MV-4-11 (cell line): ENCODE measurements at regions not wholly inside any gene's neighbourhood (a gene's known extent, or its start where the extent isn't known, plus 50 kb on each side); places are given as distances from the start of the nearest gene placed in this dataset.
"Not testable (repeated sequence)": the region's sequence is repeated elsewhere in the genome, so short reads cannot be mapped to it uniquely, and the experiment has no call there.

Source experiments
- DNase-seq: peaks from one replicate; lab custom pipeline; 2025; lab: John Stamatoyannopoulos, UW

GRCh38 chr1:190679044-190679443 lies 201.4 kb upstream of the BRINP3 start:
- DNase-seq: no peak

DNA sequence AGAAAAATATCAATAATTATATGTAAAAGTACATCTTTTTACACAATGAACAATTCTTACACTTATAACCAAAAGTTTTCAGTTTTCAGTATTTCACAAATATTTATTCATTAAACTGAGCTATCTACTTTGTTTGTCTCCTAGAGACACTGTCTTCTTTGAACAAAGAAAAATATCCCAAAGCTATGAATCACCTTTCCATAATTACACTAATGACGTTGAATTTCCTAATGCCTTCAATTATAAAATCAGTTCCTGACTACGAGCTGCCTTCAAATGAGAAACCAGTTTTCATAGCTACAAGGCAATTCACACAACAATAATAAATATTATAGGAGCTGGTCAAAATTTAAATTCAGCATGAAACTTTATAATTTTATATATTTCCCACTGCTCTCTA lies 201.8 kb upstream of the BRINP3 start:
- DNase-seq: no peak

DNA sequence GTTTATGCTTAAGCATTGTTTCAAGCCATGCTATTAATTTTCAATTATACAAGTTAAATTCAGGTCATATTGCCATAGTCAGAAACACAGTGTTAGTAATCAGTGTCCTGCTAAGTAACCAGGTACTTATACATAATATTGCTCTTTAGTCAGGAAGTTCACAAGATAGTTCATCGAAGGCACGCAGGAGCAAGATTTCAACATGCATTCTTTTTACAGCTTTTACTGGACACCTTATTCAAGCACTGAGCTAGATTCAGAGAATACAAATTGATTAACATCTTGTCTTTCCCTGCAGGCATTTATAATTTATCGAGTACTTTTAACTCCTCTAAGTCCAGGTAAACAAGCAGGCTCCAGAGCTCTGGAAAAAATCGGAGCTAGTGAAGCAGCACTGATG lies 202.3 kb upstream of the BRINP3 start:
- no peak for DNase-seq

DNA sequence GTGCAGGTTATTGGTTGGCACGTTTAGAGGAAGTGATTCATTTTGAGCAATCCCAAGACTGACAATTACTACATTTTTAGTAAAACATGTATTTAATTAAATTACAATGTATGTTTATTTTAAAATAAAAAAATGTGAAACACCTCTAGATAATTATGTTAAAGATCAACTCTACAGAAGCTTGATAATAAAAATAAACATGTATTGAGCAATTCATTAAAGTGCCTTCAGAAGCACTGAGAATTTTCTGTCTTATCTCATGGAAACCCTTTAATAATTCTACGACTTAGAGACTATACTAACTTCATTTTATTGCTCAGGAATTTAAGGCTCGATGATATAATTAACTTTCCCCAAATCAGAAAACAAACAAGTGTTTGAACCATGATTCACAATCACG lies 208.0 kb upstream of the BRINP3 start:
- no peak for DNase-seq

- DNase-seq: no peak
Observed at GRCh38 chr1:190688096-190688495, 210.4 kb upstream of the BRINP3 start.

GRCh38 chr1:190698488-190698887 lies 220.8 kb upstream of the BRINP3 start:
- DNase-seq: not testable (repeated sequence)

DNA sequence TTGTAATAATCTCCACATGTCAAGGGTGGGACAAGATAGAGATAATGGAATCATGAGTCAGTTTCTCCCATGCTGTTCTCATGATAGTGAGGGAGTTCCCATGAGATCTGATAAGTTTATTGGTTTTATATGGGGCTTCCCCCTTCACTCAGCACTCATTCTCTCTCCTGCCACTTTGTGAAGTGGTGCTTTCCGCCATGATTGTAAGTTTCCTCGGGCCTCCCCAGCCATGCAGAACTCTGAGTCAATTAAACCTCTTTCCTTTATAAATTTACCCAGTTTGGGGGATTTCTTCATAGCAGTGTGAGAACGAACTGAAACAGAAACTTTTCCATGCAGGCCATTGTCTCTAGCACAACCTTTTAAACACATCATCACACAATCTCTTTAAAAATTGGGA lies 221.5 kb upstream of the BRINP3 start:
- DNase-seq: no peak

GRCh38 chr1:190708418-190709057 lies 230.9 kb upstream of the BRINP3 start:
- DNase-seq: no peak

DNA sequence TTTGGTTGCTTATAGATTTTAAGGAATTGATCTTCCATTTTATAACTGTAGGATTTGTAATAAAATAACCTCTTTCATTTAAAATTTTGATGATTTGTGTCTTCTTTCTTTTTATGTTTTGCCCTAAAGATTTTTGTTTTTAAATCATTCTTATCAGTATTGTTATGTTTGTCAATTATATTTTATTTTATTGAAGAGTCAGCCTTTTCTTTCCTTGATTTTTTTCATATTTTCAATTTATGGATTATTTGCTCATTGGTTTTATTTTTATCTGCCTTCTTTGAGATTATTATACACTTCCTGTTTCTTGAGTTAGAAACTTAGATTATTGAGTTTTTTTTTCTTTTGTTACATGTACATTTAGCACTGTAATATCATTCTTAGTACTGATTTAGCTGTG lies 233.4 kb upstream of the BRINP3 start:
- no peak for DNase-seq

- no peak for DNase-seq
Observed at GRCh38 chr1:190717055-190717454, 239.4 kb upstream of the BRINP3 start.

- no peak for DNase-seq
Observed at GRCh38 chr1:190736971-190737590, 259.4 kb upstream of the BRINP3 start.

GRCh38 chr1:190738317-190738716 lies 260.7 kb upstream of the BRINP3 start:
- DNase-seq: no peak

DNA sequence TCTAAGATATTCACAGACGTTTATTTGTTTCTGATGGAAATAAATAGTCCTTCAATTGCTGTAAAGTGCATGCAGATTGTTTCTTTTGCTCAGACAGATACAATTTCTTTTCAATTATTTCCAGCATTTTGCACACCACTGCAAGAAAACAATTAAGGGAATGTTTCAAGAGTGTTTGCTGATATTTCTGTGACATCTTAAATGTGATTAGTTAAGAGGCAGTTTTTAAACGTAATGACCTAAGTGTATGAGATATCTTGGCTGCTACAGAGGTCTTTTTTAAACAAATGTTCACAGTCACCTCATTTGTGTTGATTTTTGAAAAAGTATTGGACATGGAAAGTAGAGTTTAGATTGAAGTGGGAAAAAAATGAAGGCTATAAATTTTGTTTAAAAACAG lies 262.3 kb upstream of the BRINP3 start:
- no peak for DNase-seq

DNA sequence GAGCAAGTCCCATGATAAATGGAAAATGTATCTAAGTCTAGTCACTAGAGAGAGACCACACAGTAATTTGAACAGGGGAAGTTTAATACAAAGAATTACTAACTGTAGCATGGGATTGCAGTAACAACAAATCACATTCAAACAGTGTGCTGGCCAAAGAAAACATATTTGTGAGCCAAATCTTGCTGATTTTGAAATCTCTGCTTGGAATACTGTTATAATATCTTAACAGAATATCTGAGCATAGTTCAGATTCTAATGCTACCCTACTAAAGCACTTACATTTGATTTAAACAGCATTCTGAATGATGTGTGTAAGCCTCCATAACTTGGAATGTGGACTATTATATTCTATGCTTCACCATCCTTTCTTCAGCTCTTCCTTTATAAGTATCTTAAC lies 270.0 kb upstream of the BRINP3 start:
- DNase-seq: no peak

- no peak for DNase-seq
Observed at GRCh38 chr1:190752131-190752530, 274.5 kb upstream of the BRINP3 start.

DNA sequence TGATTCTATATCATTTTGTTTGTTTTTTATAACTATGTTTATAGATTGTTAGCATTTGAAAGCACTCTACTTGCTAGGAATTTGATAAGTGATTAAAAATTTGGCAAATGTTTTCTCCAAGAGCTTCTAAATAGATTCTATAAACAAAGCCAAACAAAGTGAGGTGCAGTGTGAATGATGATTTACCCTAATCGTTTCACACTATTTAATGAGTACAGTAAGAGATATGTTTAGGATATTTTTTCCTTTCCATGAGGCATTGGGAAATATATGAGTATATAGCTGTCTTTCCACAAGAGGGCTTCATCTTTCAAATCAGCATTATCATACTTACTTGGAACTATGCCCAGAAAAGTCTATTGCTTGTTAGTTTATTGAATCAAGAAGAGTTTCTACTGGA lies 277.0 kb upstream of the BRINP3 start:
- DNase-seq: peak; percentile 64

- peak; percentile 99 for DNase-seq
Observed at GRCh38 chr1:190759807-190760206, 282.1 kb upstream of the BRINP3 start.

DNA sequence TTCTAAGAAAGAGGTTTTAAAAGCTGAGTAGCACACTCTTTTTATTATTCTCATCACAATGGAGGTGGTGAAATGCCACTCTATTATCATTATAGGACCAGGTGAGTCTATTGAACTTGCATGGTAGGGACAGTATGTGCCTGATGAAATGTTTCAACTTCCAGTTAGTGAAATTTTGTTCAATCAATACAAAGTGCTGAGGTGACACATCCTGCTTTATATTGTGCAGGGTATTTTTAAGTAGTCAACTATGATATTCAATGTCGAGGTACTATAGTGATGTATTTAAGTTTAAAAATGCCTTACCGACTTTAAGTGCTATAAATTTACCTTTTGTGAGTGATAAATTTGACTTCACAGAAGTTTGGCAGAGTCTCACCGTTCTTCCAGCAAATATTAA lies 284.7 kb upstream of the BRINP3 start:
- DNase-seq: no peak

DNA sequence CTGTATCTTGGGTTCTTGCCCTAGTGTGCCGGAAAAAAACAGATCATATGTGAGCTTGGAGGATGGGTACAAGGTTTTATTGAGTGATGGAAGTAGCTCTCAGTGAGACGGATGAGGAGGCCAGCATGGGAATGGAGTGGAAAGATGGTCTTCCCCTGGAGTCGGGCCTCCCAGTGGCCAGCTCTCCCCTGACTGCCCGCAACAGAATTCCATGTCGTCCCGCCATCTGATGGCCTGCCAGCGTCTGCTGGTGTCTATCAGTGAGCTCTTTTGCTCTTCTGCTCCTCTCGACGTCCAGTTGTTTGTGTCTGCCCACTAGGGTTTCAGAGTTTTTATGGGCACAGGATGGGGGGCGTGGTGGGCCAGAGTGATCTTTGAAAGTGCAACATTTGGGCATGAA lies 315.2 kb upstream of the BRINP3 start:
- DNase-seq: no peak

GRCh38 chr1:190807629-190808028 lies 330.0 kb upstream of the BRINP3 start:
- DNase-seq: no peak

- no peak for DNase-seq
Observed at GRCh38 chr1:190808035-190808434, 330.4 kb upstream of the BRINP3 start.

DNA sequence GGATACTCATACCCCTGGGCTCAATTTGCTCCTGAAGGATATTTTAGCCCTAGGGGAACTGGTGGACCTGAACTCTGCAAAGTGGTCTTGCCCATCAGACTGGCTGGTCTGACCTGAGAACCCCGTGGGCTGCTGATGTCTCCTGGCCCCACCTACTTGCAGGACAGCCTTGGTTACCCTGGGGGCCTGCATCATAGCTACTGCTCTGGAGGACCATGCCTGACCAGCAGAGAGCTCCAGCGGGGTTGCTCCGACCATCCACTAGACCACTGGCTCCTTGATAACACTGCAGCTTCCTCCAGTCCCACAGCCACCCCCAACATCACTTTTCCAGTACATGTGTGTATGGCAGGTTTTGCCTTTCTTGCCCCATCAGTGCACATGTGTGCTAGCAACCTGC lies 331.6 kb upstream of the BRINP3 start:
- no peak for DNase-seq

DNA sequence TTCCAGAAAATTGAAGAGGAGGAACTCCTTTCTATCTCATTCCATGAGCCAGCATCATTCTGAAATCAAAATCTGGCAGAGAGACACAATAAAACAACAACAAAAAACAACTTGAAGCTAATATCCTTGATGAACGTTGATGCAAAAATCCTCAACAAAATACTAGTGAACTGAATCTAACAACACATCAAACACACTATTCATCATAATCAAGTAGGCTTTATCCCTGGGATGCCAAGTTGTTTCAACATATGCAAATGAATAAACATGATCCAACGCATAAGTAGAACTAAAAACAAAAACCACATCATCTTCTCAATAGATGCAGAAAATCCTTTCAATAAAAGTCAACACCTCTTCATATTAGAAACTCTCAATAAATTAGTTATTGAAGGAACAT lies 335.3 kb upstream of the BRINP3 start:
- DNase-seq: no peak

- DNase-seq: peak; percentile 43
Observed at GRCh38 chr1:190832511-190832910, 354.8 kb upstream of the BRINP3 start.
